MCF 10A (cell line): ENCODE measurements at regions not wholly inside any gene's neighbourhood (a gene's known extent, or its start where the extent isn't known, plus 50 kb on each side); places are given as distances from the start of the nearest gene placed in this dataset.

Source experiments
- BruUV-seq: library from RNA; stranded (reverse); fragments of 400-500 nt; replicated peaks from 2 replicates; lab custom pipeline; 2021; lab: Mats Ljungman, UMichigan
- CTCF ChIA-PET: fragments of 300-600 bp; sonication (Branson Sonifier 250); formaldehyde crosslinking; extraction: SDS; loops from one replicate; lab custom pipeline; 2021; ENCODE audit warnings: antibody characterized with exemption, inconsistent platforms; lab: Yijun Ruan, JAX
- POLR2A ChIA-PET: fragments of 300-600, 350-650 bp; sonication (Branson Sonifier 250); formaldehyde crosslinking; extraction: SDS; loops from one replicate; lab custom pipeline; 2020; ENCODE audit warnings: antibody characterized with exemption, inconsistent platforms; lab: Yijun Ruan, JAX
- DNase-seq: peaks from one replicate; pipeline ENCODE4 v3.0.0-alpha.2; 2018; ENCODE audit not compliant: unreplicated experiment
- H3K27ac Mint-ChIP-seq: one replicate; pipeline ENCODE4 v1.8.0; 2022; ENCODE audit warnings: mild to moderate bottlenecking, low read depth, mixed read lengths; ENCODE audit not compliant: unreplicated experiment
- H3K27me3 Mint-ChIP-seq: one replicate; pipeline ENCODE4 v1.8.0; 2022; ENCODE audit warnings: mixed read lengths; ENCODE audit not compliant: insufficient read depth, unreplicated experiment
- H3K36me3 Mint-ChIP-seq: one replicate; pipeline ENCODE4 v1.8.0; 2022; ENCODE audit warnings: mild to moderate bottlenecking, moderate library complexity, mixed read lengths; ENCODE audit not compliant: insufficient read depth, unreplicated experiment
- H3K4me1 Mint-ChIP-seq: one replicate; pipeline ENCODE4 v1.8.0; 2022; ENCODE audit warnings: mixed read lengths; ENCODE audit not compliant: insufficient read depth, unreplicated experiment
- H3K4me3 Mint-ChIP-seq: one replicate; pipeline ENCODE4 v1.8.0; 2022; ENCODE audit warnings: mild to moderate bottlenecking, moderate library complexity, mixed read lengths; ENCODE audit not compliant: unreplicated experiment
- H3K9me3 Mint-ChIP-seq: one replicate; pipeline ENCODE4 v1.8.0; 2022; ENCODE audit warnings: mixed read lengths; ENCODE audit not compliant: unreplicated experiment
- intact Hi-C: fragments of 100-400 bp; cut with micrococcal nuclease; formaldehyde crosslinking; loops from 2 replicates; pipeline ENCODE4 v1.14.1; 2022
- TF ChIP-seq, protein P1 (sequence below): fragments of 200-600 bp; IDR thresholded peaks from one replicate; pipeline ENCODE4 v1.8.0; 2022; ENCODE audit warnings: antibody characterized with exemption, mild to moderate bottlenecking; ENCODE audit not compliant: unreplicated experiment

DNA sequence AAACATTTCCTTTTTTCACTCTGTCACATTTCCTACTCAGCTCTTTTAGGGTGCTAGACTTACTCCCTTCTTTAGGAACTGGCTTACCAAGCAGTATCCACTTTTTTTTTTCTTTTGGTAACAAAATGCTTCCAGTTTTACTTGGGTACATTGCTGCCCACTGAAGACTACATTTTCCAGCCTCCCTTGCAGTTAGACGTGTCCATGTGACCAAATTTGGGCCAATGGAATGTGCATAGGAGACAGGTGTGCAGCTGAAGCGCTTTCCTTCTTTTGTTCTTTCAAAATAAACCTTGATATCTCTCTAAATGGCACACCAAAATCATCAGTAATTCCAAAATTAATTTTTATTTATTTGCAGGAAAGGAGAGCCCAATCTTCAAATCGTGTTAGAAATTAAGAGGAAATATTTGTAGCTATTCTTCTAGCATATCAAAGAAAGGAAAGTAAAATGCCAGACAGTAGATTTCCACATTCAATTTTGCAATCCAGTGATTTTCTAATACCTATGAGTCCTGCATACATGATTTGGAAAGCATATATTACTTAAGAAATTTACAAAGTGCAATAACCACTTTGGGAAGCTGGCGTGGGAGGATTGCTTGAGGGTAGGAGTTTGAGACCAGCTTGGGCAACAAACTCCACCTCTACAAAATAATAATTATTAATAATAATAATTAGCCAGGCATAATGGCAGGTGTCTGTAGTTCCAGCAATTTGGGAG lies 422.0 kb upstream of the FRG2C start:
- no peak overlapping the region for H3K27ac Mint-ChIP-seq
- TF ChIP-seq, protein P1, sequence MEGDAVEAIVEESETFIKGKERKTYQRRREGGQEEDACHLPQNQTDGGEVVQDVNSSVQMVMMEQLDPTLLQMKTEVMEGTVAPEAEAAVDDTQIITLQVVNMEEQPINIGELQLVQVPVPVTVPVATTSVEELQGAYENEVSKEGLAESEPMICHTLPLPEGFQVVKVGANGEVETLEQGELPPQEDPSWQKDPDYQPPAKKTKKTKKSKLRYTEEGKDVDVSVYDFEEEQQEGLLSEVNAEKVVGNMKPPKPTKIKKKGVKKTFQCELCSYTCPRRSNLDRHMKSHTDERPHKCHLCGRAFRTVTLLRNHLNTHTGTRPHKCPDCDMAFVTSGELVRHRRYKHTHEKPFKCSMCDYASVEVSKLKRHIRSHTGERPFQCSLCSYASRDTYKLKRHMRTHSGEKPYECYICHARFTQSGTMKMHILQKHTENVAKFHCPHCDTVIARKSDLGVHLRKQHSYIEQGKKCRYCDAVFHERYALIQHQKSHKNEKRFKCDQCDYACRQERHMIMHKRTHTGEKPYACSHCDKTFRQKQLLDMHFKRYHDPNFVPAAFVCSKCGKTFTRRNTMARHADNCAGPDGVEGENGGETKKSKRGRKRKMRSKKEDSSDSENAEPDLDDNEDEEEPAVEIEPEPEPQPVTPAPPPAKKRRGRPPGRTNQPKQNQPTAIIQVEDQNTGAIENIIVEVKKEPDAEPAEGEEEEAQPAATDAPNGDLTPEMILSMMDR, result no peak
- POLR2A ChIA-PET, result no interaction called here

DNA sequence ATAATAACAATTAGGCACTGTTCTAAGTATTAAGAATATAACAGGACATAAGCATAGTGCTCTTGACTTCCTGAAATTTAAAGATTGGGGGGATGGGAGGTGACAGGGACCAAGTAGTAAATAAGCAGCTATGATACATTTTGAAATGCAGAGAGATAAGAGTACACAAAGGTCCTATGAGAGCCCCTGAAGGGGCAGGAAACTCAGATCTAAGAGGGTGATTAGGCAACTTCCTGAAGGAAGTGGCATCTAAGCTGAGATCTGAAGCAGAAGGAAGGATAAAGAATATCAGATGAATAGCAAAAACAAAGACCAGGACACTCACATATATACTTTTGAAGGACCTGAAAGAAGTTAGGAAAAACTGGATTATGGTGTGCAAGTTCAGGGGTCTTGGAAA lies 415.2 kb upstream of the FRG2C start:
- no peak for DNase-seq
- H3K27me3 Mint-ChIP-seq, result no peaks in the 10 kb centered on the region
- no peaks in the 10 kb centered on the region for H3K36me3 Mint-ChIP-seq
- TF ChIP-seq, protein P1, result no peak
- peaks cover 13% of the 10 kb centered on the region for H3K9me3 Mint-ChIP-seq
- POLR2A ChIA-PET, result no interaction called here
- no TSS peak for BruUV-seq
- no peak overlapping the region for H3K4me3 Mint-ChIP-seq
- intact Hi-C loops, result no loop called here
- no peak overlapping the region for H3K27ac Mint-ChIP-seq
- H3K4me1 Mint-ChIP-seq, result no peaks in the 10 kb centered on the region
- CTCF ChIA-PET, result interaction anchor here (0.7 to 1.6 kb wide), 3 partner anchors 9 to 39 kb away, joined by 3 to 4 read pairs (median 3); no protein-coding TSS in a partner anchor

More for the DNA sequence above, 422.0 kb upstream of the FRG2C start:
- no peak for DNase-seq
- CTCF ChIA-PET, result interaction anchor here (0.6 kb wide), 1 partner anchor 13 kb away, joined by 4 read pairs; no protein-coding TSS in a partner anchor
- BruUV-seq, result no TSS peak
- no peaks in the 10 kb centered on the region for H3K27me3 Mint-ChIP-seq
- H3K4me3 Mint-ChIP-seq, result no peak overlapping the region
- intact Hi-C loops, result no loop called here
- H3K9me3 Mint-ChIP-seq, result peaks cover 24% of the 10 kb centered on the region
- no peaks in the 10 kb centered on the region for H3K4me1 Mint-ChIP-seq
- no peaks in the 10 kb centered on the region for H3K36me3 Mint-ChIP-seq

DNA sequence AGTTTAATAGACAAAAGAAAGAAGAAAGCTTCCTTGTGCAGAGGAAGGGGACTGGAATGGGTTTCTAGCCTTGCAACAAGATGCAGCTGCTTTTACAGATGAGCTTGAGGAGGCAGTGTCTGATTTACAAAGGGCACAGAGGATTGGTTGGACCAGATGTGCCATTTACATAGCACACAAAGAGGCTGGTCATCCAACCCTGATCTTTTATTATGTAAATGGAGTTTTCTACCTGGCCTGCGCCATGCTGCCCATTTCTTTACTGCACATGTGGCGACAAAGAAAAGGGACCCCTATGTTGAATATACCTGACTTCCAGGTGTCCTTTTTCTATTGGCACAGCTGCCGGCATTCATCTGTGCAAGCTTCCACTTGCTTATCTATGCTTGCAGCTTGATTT lies 409.4 kb upstream of the FRG2C start:
- H3K4me1 Mint-ChIP-seq, result no peaks in the 10 kb centered on the region
- intact Hi-C loops, result loop anchor here (5.0 kb wide), 2 partner anchors 178 to 298 kb away; no protein-coding TSS in a partner anchor

More for the DNA sequence above, 409.4 kb upstream of the FRG2C start:
- no peaks in the 10 kb centered on the region for H3K36me3 Mint-ChIP-seq
- ChIA-PET CTCF (interaction anchor here (1.1 to 2.8 kb wide), 3 partner anchors 175 to 389 kb away, joined by 3 to 9 read pairs (median 5); no protein-coding TSS in a partner anchor), POLR2A (no interaction called here)
- no TSS peak for BruUV-seq
- H3K27ac Mint-ChIP-seq, result no peak overlapping the region
- TF ChIP-seq, protein P1, result no peak
- no peak overlapping the region for H3K4me3 Mint-ChIP-seq
- H3K9me3 Mint-ChIP-seq, result no peaks in the 10 kb centered on the region
- H3K27me3 Mint-ChIP-seq, result no peaks in the 10 kb centered on the region
- no peak for DNase-seq
